OCI-LY1 (cell line): ENCODE measurements at regions not wholly inside any gene's neighbourhood (a gene's known extent, or its start where the extent isn't known, plus 50 kb on each side); places are given as distances from the start of the nearest gene placed in this dataset.
"Not testable (repeated sequence)": the region's sequence is repeated elsewhere in the genome, so short reads cannot be mapped to it uniquely, and the experiment has no call there.

Source experiments
- H2AFZ ChIP-seq: fragments of 200-600 bp; sonication (generic), shearing (Covaris generic); 2 replicates; pipeline ENCODE4 v1.6.0; 2014; ENCODE audit warnings: antibody characterized with exemption, mild to moderate bottlenecking, low read length
- H3F3A ChIP-seq: fragments of 200-600 bp; sonication (generic), shearing (Covaris generic); 2 replicates; pipeline ENCODE4 v1.6.0; 2014; ENCODE audit warnings: mild to moderate bottlenecking, antibody characterized with exemption, low read length, moderate library complexity; ENCODE audit not compliant: insufficient read depth
- H3K27ac ChIP-seq: fragments of 200-600 bp; sonication (generic); 2 replicates; pipeline ENCODE4 v1.5.1; 2014; ENCODE audit warnings: low read length, mixed run types, mild to moderate bottlenecking, low read depth; ENCODE audit not compliant: poor library complexity, severe bottlenecking
- H3K27me3 ChIP-seq: fragments of 200-600 bp; sonication (generic); 2 replicates; pipeline ENCODE4 v1.6.0; 2014; ENCODE audit warnings: antibody characterized with exemption, mild to moderate bottlenecking, low read length, moderate library complexity; ENCODE audit not compliant: insufficient read depth
- H3K36me3 ChIP-seq: fragments of 200-600 bp; sonication (generic); 2 replicates; pipeline ENCODE4 v1.6.1; 2014; ENCODE audit warnings: mild to moderate bottlenecking, antibody characterized with exemption, low read length, moderate library complexity, mixed read lengths; ENCODE audit not compliant: insufficient read depth
- H3K4me1 ChIP-seq: fragments of 200-600 bp; sonication (generic); 2 replicates; pipeline ENCODE4 v1.5.1; 2014; ENCODE audit warnings: mild to moderate bottlenecking, low read length, moderate library complexity; ENCODE audit not compliant: insufficient read depth, severe bottlenecking
- H3K4me2 ChIP-seq: fragments of 200-600 bp; sonication (generic), shearing (Covaris generic); 2 replicates; pipeline ENCODE4 v1.6.1; 2014; ENCODE audit warnings: low read length
- H3K4me3 ChIP-seq: fragments of 200-600 bp; sonication (generic); 2 replicates; pipeline ENCODE4 v1.5.1; 2014; ENCODE audit warnings: low read length, low read depth, mild to moderate bottlenecking, mixed read lengths; ENCODE audit not compliant: poor library complexity, severe bottlenecking
- H3K79me2 ChIP-seq: fragments of 200-600 bp; shearing (Covaris generic); 2 replicates; pipeline ENCODE4 v1.6.1; 2016; ENCODE audit warnings: mixed run types, low read length, mixed read lengths; ENCODE audit not compliant: insufficient read depth
- H3K9ac ChIP-seq: fragments of 200-600 bp; sonication (generic), shearing (Covaris generic); 2 replicates; pipeline ENCODE4 v1.6.1; 2014; ENCODE audit warnings: mild to moderate bottlenecking, low read length, mixed read lengths
- H3K9me2 ChIP-seq: fragments of 200-600 bp; sonication (generic), shearing (Covaris generic); 2 replicates; pipeline ENCODE4 v1.6.1; 2014; ENCODE audit warnings: low read depth, mild to moderate bottlenecking, low read length, mixed read lengths
- H3K9me3 ChIP-seq: fragments of 200-600 bp; shearing (Covaris generic); 2 replicates; pipeline ENCODE4 v1.6.1; 2014; ENCODE audit warnings: low read length, mixed read lengths
- H4K20me1 ChIP-seq: fragments of 200-600 bp; sonication (generic), shearing (Covaris generic); 2 replicates; pipeline ENCODE4 v1.6.0; 2016; ENCODE audit warnings: mild to moderate bottlenecking, low read length; ENCODE audit not compliant: insufficient read depth
- CTCF ChIP-seq: fragments of 200-600 bp; sonication (generic), shearing (Covaris generic); IDR thresholded peaks from 2 replicates; pipeline ENCODE4 v1.5.1; 2017; ENCODE audit warnings: mild to moderate bottlenecking, antibody characterized with exemption, low read length, moderate library complexity, mixed read lengths
- EZH2 ChIP-seq: fragments of 200-600 bp; sonication (generic), shearing (Covaris generic); IDR thresholded peaks from 2 replicates; pipeline ENCODE4 v1.8.0; 2017; ENCODE audit warnings: borderline replicate concordance, mixed run types, mild to moderate bottlenecking, antibody characterized with exemption, low read length, moderate library complexity, mixed read lengths

GRCh38 chr6:82801083-82801482 lies 264.6 kb downstream of the UBE3D start:
- Histone ChIP-seq H4K20me1 (no peaks in the 10 kb centered on the region), H3K4me2 (no peak overlapping the region), H3K4me1 (no peaks in the 10 kb centered on the region), H3K27ac (no peak overlapping the region), H3K27me3 (no peaks in the 10 kb centered on the region), H3K9me2 (no peaks in the 10 kb centered on the region), H2AFZ (no peak overlapping the region), H3K79me2 (no peaks in the 10 kb centered on the region), H3K36me3 (no peaks in the 10 kb centered on the region), H3K9ac (no peak overlapping the region), H3K4me3 (no peak overlapping the region), H3F3A (no peaks in the 10 kb centered on the region), H3K9me3 (no peaks in the 10 kb centered on the region)
- TF ChIP-seq EZH2 (no peak), CTCF (no peak)

- H3K4me3 ChIP-seq, H3K9ac ChIP-seq, H3K4me2 ChIP-seq, H4K20me1 ChIP-seq, H3K27ac ChIP-seq, H3K9me2 ChIP-seq, H2AFZ ChIP-seq, H3K27me3 ChIP-seq, H3K36me3 ChIP-seq, H3K4me1 ChIP-seq, H3K9me3 ChIP-seq, H3F3A ChIP-seq, H3K79me2 ChIP-seq: not testable (repeated sequence)
Measured at GRCh38 chr6:82816243-82816642, 249.4 kb downstream of the UBE3D start.

- Histone ChIP-seq H3K27me3 (no peaks in the 10 kb centered on the region), H3K79me2 (no peaks in the 10 kb centered on the region), H2AFZ (no peak overlapping the region), H3K4me3 (no peak overlapping the region), H4K20me1 (no peaks in the 10 kb centered on the region), H3K9me2 (no peaks in the 10 kb centered on the region), H3K4me2 (no peak overlapping the region), H3K4me1 (no peaks in the 10 kb centered on the region), H3K27ac (no peak overlapping the region), H3K9me3 (no peaks in the 10 kb centered on the region), H3K36me3 (no peaks in the 10 kb centered on the region), H3K9ac (no peak overlapping the region), H3F3A (no peaks in the 10 kb centered on the region)
- TF ChIP-seq CTCF (no peak), EZH2 (no peak)
Measured at GRCh38 chr6:82818727-82819126, 246.9 kb downstream of the UBE3D start.

- no peaks in the 10 kb centered on the region for H3K36me3 ChIP-seq
- TF ChIP-seq EZH2 (no peak), CTCF (no peak)
- H2AFZ ChIP-seq, result no peak overlapping the region
- no peaks in the 10 kb centered on the region for H3K9me2 ChIP-seq
- no peak overlapping the region for H3K4me2 ChIP-seq
- no peak overlapping the region for H3K9ac ChIP-seq
- H3K9me3 ChIP-seq, result no peaks in the 10 kb centered on the region
- H3K27me3 ChIP-seq, result no peaks in the 10 kb centered on the region
- H3F3A ChIP-seq, result no peaks in the 10 kb centered on the region
- no peaks in the 10 kb centered on the region for H3K4me1 ChIP-seq
- no peaks in the 10 kb centered on the region for H3K79me2 ChIP-seq
- no peak overlapping the region for H3K4me3 ChIP-seq
- no peaks in the 10 kb centered on the region for H4K20me1 ChIP-seq
- H3K27ac ChIP-seq, result no peak overlapping the region
Measured at GRCh38 chr6:82823361-82823760, 242.3 kb downstream of the UBE3D start.
